ENCODE measurements at regions not wholly inside any gene's neighbourhood (a gene's known extent, or its start where the extent isn't known, plus 50 kb on each side); places are given as distances from the start of the nearest gene placed in this dataset.

- Histone ChIP-seq H3K9me3 (replicated peaks; ENCODE audit: low read length) (no peaks in the 10 kb centered on the region), H3K9ac (ENCODE audit: low read depth, low read length) (no peak overlapping the region)
Observed at GRCh38 chr14:42475289-42475688, 868.6 kb downstream of the LRFN5 start.

DNA sequence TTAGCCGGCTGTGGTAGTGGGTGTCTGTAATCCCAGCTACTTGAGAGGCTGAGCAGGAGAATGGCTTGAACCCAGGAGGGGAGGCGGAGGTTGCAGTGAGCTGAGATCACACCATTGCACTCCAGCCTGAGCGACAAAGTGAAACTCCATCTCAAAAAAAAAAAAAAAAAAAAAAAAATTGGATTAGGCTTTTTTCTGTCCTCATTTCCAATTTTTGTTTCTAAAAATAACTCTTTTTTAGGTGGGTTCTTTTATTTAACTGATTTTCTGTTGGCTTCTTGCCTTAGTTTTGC is 863.7 kb downstream of the LRFN5 start:
- no peak overlapping the region for H3K9ac ChIP-seq (ENCODE audit: low read depth, low read length)
- H3K4me1 ChIP-seq (ENCODE audit: control insufficient read depth, insufficient read depth, low read length), result peaks cover 4% of the 10 kb centered on the region
- H3K4me2 ChIP-seq (ENCODE audit: low read length), result no peak overlapping the region
- no peaks in the 10 kb centered on the region for H3K27me3 ChIP-seq (ENCODE audit: control insufficient read depth, insufficient read depth, low read length)
- H3K9me3 ChIP-seq (replicated peaks; ENCODE audit: low read length), result no peaks in the 10 kb centered on the region
- H3K4me3 ChIP-seq (ENCODE audit: low read length), result no peak overlapping the region
- H3K36me3 ChIP-seq (ENCODE audit: insufficient read depth, low read length), result no peaks in the 10 kb centered on the region

More at GRCh38 chr14:42475289-42475688, 868.6 kb downstream of the LRFN5 start:
- H3K4me1 ChIP-seq (ENCODE audit: control insufficient read depth, insufficient read depth, low read length), result no peaks in the 10 kb centered on the region
- no peaks in the 10 kb centered on the region for H3K36me3 ChIP-seq (ENCODE audit: insufficient read depth, low read length)
- H3K27me3 ChIP-seq (ENCODE audit: control insufficient read depth, insufficient read depth, low read length), result no peaks in the 10 kb centered on the region
- H3K4me2 ChIP-seq (ENCODE audit: low read length), result no peak overlapping the region
- H3K4me3 ChIP-seq (ENCODE audit: low read length), result no peak overlapping the region

GRCh38 chr14:42469637-42470426 is 863.2 kb downstream of the LRFN5 start:
- no peaks in the 10 kb centered on the region for H3K27me3 ChIP-seq (ENCODE audit: control insufficient read depth, insufficient read depth, low read length)
- no peak overlapping the region for H3K4me3 ChIP-seq (ENCODE audit: low read length)
- H3K9me3 ChIP-seq (replicated peaks; ENCODE audit: low read length), result no peaks in the 10 kb centered on the region
- no peak overlapping the region for H3K9ac ChIP-seq (ENCODE audit: low read depth, low read length)
- H3K4me1 ChIP-seq (ENCODE audit: control insufficient read depth, insufficient read depth, low read length), result peaks cover 4% of the 10 kb centered on the region
- H3K4me2 ChIP-seq (ENCODE audit: low read length), result no peak overlapping the region
- H3K36me3 ChIP-seq (ENCODE audit: insufficient read depth, low read length), result no peaks in the 10 kb centered on the region

DNA sequence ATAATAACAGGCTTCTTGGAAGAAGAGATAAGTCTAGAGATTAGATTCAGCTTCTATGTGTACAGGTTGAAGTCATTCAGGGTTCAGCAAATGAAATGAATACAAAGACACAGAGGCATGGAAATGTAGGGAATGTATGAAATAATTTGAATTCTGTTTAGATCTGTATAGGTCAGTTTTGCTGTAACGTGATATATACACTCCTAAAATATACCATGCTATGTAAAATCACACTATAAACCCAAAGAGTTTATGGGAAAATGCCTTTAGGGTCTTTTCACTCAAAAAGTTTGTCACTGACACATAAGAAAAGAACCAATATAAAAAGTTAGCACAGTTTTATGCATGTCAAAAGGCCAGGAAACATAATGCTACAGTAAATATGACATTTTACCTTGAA is 854.0 kb downstream of the LRFN5 start:
- Histone ChIP-seq H3K4me1 (ENCODE audit: control insufficient read depth, insufficient read depth, low read length) (no peaks in the 10 kb centered on the region), H3K9me3 (replicated peaks; ENCODE audit: low read length) (no peaks in the 10 kb centered on the region), H3K9ac (ENCODE audit: low read depth, low read length) (no peak overlapping the region), H3K4me2 (ENCODE audit: low read length) (no peak overlapping the region), H3K27me3 (ENCODE audit: control insufficient read depth, insufficient read depth, low read length) (no peaks in the 10 kb centered on the region), H3K4me3 (ENCODE audit: low read length) (no peak overlapping the region), H3K36me3 (ENCODE audit: insufficient read depth, low read length) (no peaks in the 10 kb centered on the region)

- Histone ChIP-seq H3K4me3 (ENCODE audit: low read length) (no peak overlapping the region), H3K4me1 (ENCODE audit: control insufficient read depth, insufficient read depth, low read length) (no peaks in the 10 kb centered on the region), H3K27me3 (ENCODE audit: control insufficient read depth, insufficient read depth, low read length) (no peaks in the 10 kb centered on the region), H3K36me3 (ENCODE audit: insufficient read depth, low read length) (no peaks in the 10 kb centered on the region), H3K4me2 (ENCODE audit: low read length) (no peak overlapping the region), H3K9me3 (replicated peaks; ENCODE audit: low read length) (no peaks in the 10 kb centered on the region), H3K9ac (ENCODE audit: low read depth, low read length) (no peak overlapping the region)
Observed at GRCh38 chr14:42459171-42459685, 852.6 kb downstream of the LRFN5 start.

DNA sequence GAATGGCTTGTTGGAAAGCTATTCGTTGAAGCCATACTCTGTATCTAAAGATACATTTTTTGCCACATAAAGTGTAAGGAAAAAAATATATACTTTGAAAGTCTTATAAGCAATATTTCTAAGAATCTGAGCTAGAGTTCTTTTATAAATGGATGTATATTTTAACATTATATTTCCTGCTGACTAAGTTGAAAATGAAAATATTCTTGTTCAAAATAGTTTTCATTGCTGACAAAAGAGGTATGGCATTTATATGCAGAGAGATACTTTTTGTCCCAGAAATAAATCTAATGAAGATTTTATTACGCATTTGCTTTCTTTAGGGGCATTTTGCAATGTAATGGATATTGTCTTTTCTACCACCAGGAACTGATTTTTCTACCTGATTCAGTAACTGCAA is 834.9 kb downstream of the LRFN5 start:
- Histone ChIP-seq H3K27me3 (ENCODE audit: control insufficient read depth, insufficient read depth, low read length) (no peaks in the 10 kb centered on the region), H3K4me2 (ENCODE audit: low read length) (no peak overlapping the region), H3K4me1 (ENCODE audit: control insufficient read depth, insufficient read depth, low read length) (no peaks in the 10 kb centered on the region), H3K36me3 (ENCODE audit: insufficient read depth, low read length) (no peaks in the 10 kb centered on the region), H3K9ac (ENCODE audit: low read depth, low read length) (no peak overlapping the region), H3K4me3 (ENCODE audit: low read length) (no peak overlapping the region), H3K9me3 (replicated peaks; ENCODE audit: low read length) (no peaks in the 10 kb centered on the region)

GRCh38 chr14:42437809-42438208 is 831.1 kb downstream of the LRFN5 start:
- Histone ChIP-seq H3K9ac (ENCODE audit: low read depth, low read length) (no peak overlapping the region), H3K4me1 (ENCODE audit: control insufficient read depth, insufficient read depth, low read length) (no peaks in the 10 kb centered on the region), H3K4me3 (ENCODE audit: low read length) (no peak overlapping the region), H3K36me3 (ENCODE audit: insufficient read depth, low read length) (no peaks in the 10 kb centered on the region), H3K27me3 (ENCODE audit: control insufficient read depth, insufficient read depth, low read length) (no peaks in the 10 kb centered on the region), H3K9me3 (replicated peaks; ENCODE audit: low read length) (no peaks in the 10 kb centered on the region), H3K4me2 (ENCODE audit: low read length) (no peak overlapping the region)

- Histone ChIP-seq H3K36me3 (ENCODE audit: insufficient read depth, low read length) (no peaks in the 10 kb centered on the region), H3K9me3 (replicated peaks; ENCODE audit: low read length) (no peaks in the 10 kb centered on the region), H3K27me3 (ENCODE audit: control insufficient read depth, insufficient read depth, low read length) (no peaks in the 10 kb centered on the region), H3K4me1 (ENCODE audit: control insufficient read depth, insufficient read depth, low read length) (no peaks in the 10 kb centered on the region), H3K9ac (ENCODE audit: low read depth, low read length) (no peak overlapping the region), H3K4me2 (ENCODE audit: low read length) (no peak overlapping the region), H3K4me3 (ENCODE audit: low read length) (no peak overlapping the region)
Observed at GRCh38 chr14:42429401-42429800, 822.7 kb downstream of the LRFN5 start.

DNA sequence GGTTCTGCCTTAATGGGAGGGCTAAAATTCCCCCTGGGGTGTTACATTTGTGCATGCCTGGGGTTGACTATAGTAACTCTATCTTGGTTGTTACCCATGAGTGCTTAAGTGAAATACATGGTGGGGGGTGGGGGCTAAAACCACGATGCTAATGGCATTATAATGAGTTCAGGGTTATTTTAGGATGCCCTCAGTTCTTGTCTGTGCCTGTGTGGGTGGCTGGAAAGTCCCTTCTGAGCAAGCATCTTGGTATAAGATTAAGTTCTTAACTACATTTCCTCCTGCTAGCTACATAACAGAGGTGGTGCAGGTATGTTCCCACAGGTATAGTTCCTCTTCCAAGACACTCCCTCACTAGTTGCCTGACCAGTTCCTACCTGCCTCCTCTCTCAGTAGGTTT is 822.3 kb downstream of the LRFN5 start:
- no peaks in the 10 kb centered on the region for H3K36me3 ChIP-seq (ENCODE audit: insufficient read depth, low read length)
- H3K4me3 ChIP-seq (ENCODE audit: low read length), result no peak overlapping the region
- no peak overlapping the region for H3K4me2 ChIP-seq (ENCODE audit: low read length)
- no peaks in the 10 kb centered on the region for H3K9me3 ChIP-seq (replicated peaks; ENCODE audit: low read length)
- no peaks in the 10 kb centered on the region for H3K27me3 ChIP-seq (ENCODE audit: control insufficient read depth, insufficient read depth, low read length)
- no peaks in the 10 kb centered on the region for H3K4me1 ChIP-seq (ENCODE audit: control insufficient read depth, insufficient read depth, low read length)
- H3K9ac ChIP-seq (ENCODE audit: low read depth, low read length), result no peak overlapping the region

DNA sequence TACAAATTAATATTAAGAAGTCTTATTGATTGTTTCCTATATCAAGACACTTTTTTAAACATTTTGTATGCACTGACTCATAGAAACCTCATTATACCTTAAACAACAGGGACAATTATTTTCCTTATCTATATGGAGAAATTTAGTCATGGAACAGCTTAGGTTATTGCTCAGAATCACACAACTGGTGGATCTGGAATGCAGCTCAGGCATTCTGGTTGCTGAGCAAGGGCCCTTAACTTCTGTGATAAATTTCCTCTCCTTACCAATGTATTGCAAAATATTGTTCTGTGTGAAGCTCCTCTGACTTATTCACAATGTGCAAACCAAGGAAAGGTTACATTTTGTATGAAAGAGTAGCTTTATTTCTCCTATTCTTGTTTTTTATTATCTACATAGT is 817.8 kb downstream of the LRFN5 start:
- no peaks in the 10 kb centered on the region for H3K36me3 ChIP-seq (ENCODE audit: insufficient read depth, low read length)
- no peak overlapping the region for H3K9ac ChIP-seq (ENCODE audit: low read depth, low read length)
- H3K4me1 ChIP-seq (ENCODE audit: control insufficient read depth, insufficient read depth, low read length), result no peaks in the 10 kb centered on the region
- H3K4me3 ChIP-seq (ENCODE audit: low read length), result no peak overlapping the region
- H3K9me3 ChIP-seq (replicated peaks; ENCODE audit: low read length), result no peaks in the 10 kb centered on the region
- no peak overlapping the region for H3K4me2 ChIP-seq (ENCODE audit: low read length)
- no peaks in the 10 kb centered on the region for H3K27me3 ChIP-seq (ENCODE audit: control insufficient read depth, insufficient read depth, low read length)

GRCh38 chr14:42421377-42422078 is 814.9 kb downstream of the LRFN5 start:
- H3K4me2 ChIP-seq (ENCODE audit: low read length), result no peak overlapping the region
- no peaks in the 10 kb centered on the region for H3K9me3 ChIP-seq (replicated peaks; ENCODE audit: low read length)
- no peak overlapping the region for H3K4me3 ChIP-seq (ENCODE audit: low read length)
- no peaks in the 10 kb centered on the region for H3K4me1 ChIP-seq (ENCODE audit: control insufficient read depth, insufficient read depth, low read length)
- H3K36me3 ChIP-seq (ENCODE audit: insufficient read depth, low read length), result no peaks in the 10 kb centered on the region
- H3K27me3 ChIP-seq (ENCODE audit: control insufficient read depth, insufficient read depth, low read length), result no peaks in the 10 kb centered on the region
- H3K9ac ChIP-seq (ENCODE audit: low read depth, low read length), result no peak overlapping the region

- no peaks in the 10 kb centered on the region for H3K27me3 ChIP-seq (ENCODE audit: control insufficient read depth, insufficient read depth, low read length)
- H3K36me3 ChIP-seq (ENCODE audit: insufficient read depth, low read length), result no peaks in the 10 kb centered on the region
- no peaks in the 10 kb centered on the region for H3K4me1 ChIP-seq (ENCODE audit: control insufficient read depth, insufficient read depth, low read length)
- H3K4me3 ChIP-seq (ENCODE audit: low read length), result no peak overlapping the region
- no peaks in the 10 kb centered on the region for H3K9me3 ChIP-seq (replicated peaks; ENCODE audit: low read length)
- H3K4me2 ChIP-seq (ENCODE audit: low read length), result no peak overlapping the region
- no peak overlapping the region for H3K9ac ChIP-seq (ENCODE audit: low read depth, low read length)
Observed at GRCh38 chr14:42420071-42420470, 813.4 kb downstream of the LRFN5 start.
